ENCODE measurements at regions not wholly inside any gene's neighbourhood (a gene's known extent, or its start where the extent isn't known, plus 50 kb on each side); places are given as distances from the start of the nearest gene placed in this dataset.
"Not testable (repeated sequence)": the region's sequence is repeated elsewhere in the genome, so short reads cannot be mapped to it uniquely, and the experiment has no call there.

- Histone ChIP-seq H2AFZ (no peak overlapping the region), H3K4me2 (ENCODE audit: low read length) (no peak overlapping the region), H3K27ac (no peak overlapping the region), H3K36me3 (ENCODE audit: control insufficient read depth, insufficient read depth, low read length) (no peaks in the 10 kb centered on the region), H3K27me3 (ENCODE audit: control insufficient read depth, insufficient read depth, low read length) (no peaks in the 10 kb centered on the region), H3K79me2 (no peaks in the 10 kb centered on the region), H3K4me1 (no peaks in the 10 kb centered on the region), H3K4me3 (ENCODE audit: low read depth, low read length) (no peak overlapping the region), H3K9ac (no peak overlapping the region), H3K9me3 (ENCODE audit: control insufficient read depth, low read length) (no peaks in the 10 kb centered on the region)
- no peak for TF ChIP-seq CTCF (IDR thresholded peaks at IDR 0.05)
These were observed 346.8 kb upstream of the CNR1 start for GRCh38 chr6:88512951-88513350.

GRCh38 chr6:88502391-88502790 is 336.2 kb upstream of the CNR1 start:
- H3K9me3 ChIP-seq (ENCODE audit: control insufficient read depth, low read length): no peaks in the 10 kb centered on the region
- no peak for TF ChIP-seq CTCF (IDR thresholded peaks at IDR 0.05)
- no peaks in the 10 kb centered on the region for H3K36me3 ChIP-seq (ENCODE audit: control insufficient read depth, insufficient read depth, low read length)

GRCh38 chr6:88499845-88500699 is 333.9 kb upstream of the CNR1 start:
- H3K4me3 ChIP-seq (ENCODE audit: low read depth, low read length): no peak overlapping the region
- TF ChIP-seq CTCF (IDR thresholded peaks at IDR 0.05): no peak
- no peak overlapping the region for H3K4me2 ChIP-seq (ENCODE audit: low read length)
- no peaks in the 10 kb centered on the region for H3K79me2 ChIP-seq
- no peaks in the 10 kb centered on the region for H3K27me3 ChIP-seq (ENCODE audit: control insufficient read depth, insufficient read depth, low read length)
- H3K27ac ChIP-seq: no peak overlapping the region
- no peaks in the 10 kb centered on the region for H3K9me3 ChIP-seq (ENCODE audit: control insufficient read depth, low read length)
- no peaks in the 10 kb centered on the region for H3K4me1 ChIP-seq
- no peak overlapping the region for H2AFZ ChIP-seq
- H3K36me3 ChIP-seq (ENCODE audit: control insufficient read depth, insufficient read depth, low read length): no peaks in the 10 kb centered on the region
- no peak overlapping the region for H3K9ac ChIP-seq

More at GRCh38 chr6:88502391-88502790, 336.2 kb upstream of the CNR1 start:
- no peaks in the 10 kb centered on the region for H3K4me1 ChIP-seq
- H3K4me2 ChIP-seq (ENCODE audit: low read length): no peak overlapping the region
- H3K9ac ChIP-seq: no peak overlapping the region
- H3K27me3 ChIP-seq (ENCODE audit: control insufficient read depth, insufficient read depth, low read length): no peaks in the 10 kb centered on the region
- H2AFZ ChIP-seq: no peak overlapping the region
- H3K79me2 ChIP-seq: no peaks in the 10 kb centered on the region
- H3K27ac ChIP-seq: no peak overlapping the region
- no peak overlapping the region for H3K4me3 ChIP-seq (ENCODE audit: low read depth, low read length)

- H3K36me3 ChIP-seq (ENCODE audit: control insufficient read depth, insufficient read depth, low read length): no peaks in the 10 kb centered on the region
- H3K27me3 ChIP-seq (ENCODE audit: control insufficient read depth, insufficient read depth, low read length): no peaks in the 10 kb centered on the region
- no peak overlapping the region for H3K27ac ChIP-seq
- no peak overlapping the region for H3K4me3 ChIP-seq (ENCODE audit: low read depth, low read length)
- H3K79me2 ChIP-seq: no peaks in the 10 kb centered on the region
- H3K4me2 ChIP-seq (ENCODE audit: low read length): no peak overlapping the region
- no peak for TF ChIP-seq CTCF (IDR thresholded peaks at IDR 0.05)
- no peaks in the 10 kb centered on the region for H3K4me1 ChIP-seq
- H3K9me3 ChIP-seq (ENCODE audit: control insufficient read depth, low read length): no peaks in the 10 kb centered on the region
- no peak overlapping the region for H2AFZ ChIP-seq
- no peak overlapping the region for H3K9ac ChIP-seq
These were observed 333.3 kb upstream of the CNR1 start for GRCh38 chr6:88499436-88499835.

- not testable (repeated sequence) for H3K36me3 ChIP-seq (ENCODE audit: control insufficient read depth, insufficient read depth, low read length); H3K79me2 ChIP-seq; H3K4me2 ChIP-seq (ENCODE audit: low read length); H3K9me3 ChIP-seq (ENCODE audit: control insufficient read depth, low read length); H2AFZ ChIP-seq; H3K9ac ChIP-seq; H3K27me3 ChIP-seq (ENCODE audit: control insufficient read depth, insufficient read depth, low read length); H3K4me1 ChIP-seq; H3K4me3 ChIP-seq (ENCODE audit: low read depth, low read length); H3K27ac ChIP-seq
These were observed 331.3 kb upstream of the CNR1 start for GRCh38 chr6:88497403-88497802.
